ENCODE measurements at regions not wholly inside any gene's neighbourhood (a gene's known extent, or its start where the extent isn't known, plus 50 kb on each side); places are given as distances from the start of the nearest gene placed in this dataset.
A peak's percentile ranks its signal among the peaks of the same experiment; 100 is the strongest.

- no peaks in the 10 kb centered on the region for H3K27me3 ChIP-seq
- H3K36me3 ChIP-seq: no peaks in the 10 kb centered on the region
- H3K9me3 ChIP-seq: no peaks in the 10 kb centered on the region
- DNase-seq (ENCODE audit: extremely low spot score): peak; percentile 19
- WGBS: 32% methylated on average over 3 of the region's 3 CpGs
- intact Hi-C loops (cut with DNase I): no loop called here
- H3K27ac ChIP-seq (replicated peaks in 1 of 4): no peak overlapping the region
- H3K4me1 ChIP-seq: no peaks in the 10 kb centered on the region
- TF ChIP-seq EP300 (IDR thresholded peaks at IDR 0.05) (no peak), CTCF (IDR thresholded peaks at IDR 0.05) (no peak), POLR2A (IDR thresholded peaks at IDR 0.05; ENCODE audit: low read depth) (no peak), POLR2AphosphoS5 (IDR thresholded peaks at IDR 0.05) (no peak)
- no peak overlapping the region for H3K4me3 ChIP-seq
Observed at GRCh38 chr5:31113101-31113500, 80.4 kb upstream of the CDH6 start.

- intact Hi-C loops (cut with DNase I): no loop called here
- TF ChIP-seq POLR2AphosphoS5 (IDR thresholded peaks at IDR 0.05): no peak
- TF ChIP-seq POLR2A (IDR thresholded peaks at IDR 0.05; ENCODE audit: low read depth): no peak
- no peak for TF ChIP-seq EP300 (IDR thresholded peaks at IDR 0.05)
- TF ChIP-seq CTCF (IDR thresholded peaks at IDR 0.05): no peak
- no peaks in the 10 kb centered on the region for H3K27me3 ChIP-seq
- no peaks in the 10 kb centered on the region for H3K36me3 ChIP-seq
- DNase-seq (ENCODE audit: extremely low spot score): no peak
- 4% methylated on average over 2 of the region's 2 CpGs for WGBS
- no peak overlapping the region for H3K27ac ChIP-seq (replicated peaks in 1 of 4)
- no peak overlapping the region for H3K4me3 ChIP-seq
- peaks cover 0 to 7% (median 0%) of the 10 kb centered on the region in 4 donors for H3K4me1 ChIP-seq
- no peaks in the 10 kb centered on the region for H3K9me3 ChIP-seq
Observed at GRCh38 chr5:31107091-31107518, 86.4 kb upstream of the CDH6 start.

- no peak for TF ChIP-seq EP300 (IDR thresholded peaks at IDR 0.05)
- no peak for TF ChIP-seq POLR2AphosphoS5 (IDR thresholded peaks at IDR 0.05)
- no peak for TF ChIP-seq POLR2A (IDR thresholded peaks at IDR 0.05; ENCODE audit: low read depth)
- TF ChIP-seq CTCF (IDR thresholded peaks at IDR 0.05): no peak
- intact Hi-C loops (cut with DNase I): no loop called here
- 28% methylated on average over 4 of the region's 4 CpGs for WGBS
- DNase-seq (ENCODE audit: extremely low spot score): no peak
- H3K27me3 ChIP-seq: no peaks in the 10 kb centered on the region
- H3K4me1 ChIP-seq: peaks cover 0 to 7% (median 0%) of the 10 kb centered on the region in 4 donors
- no peak overlapping the region for H3K27ac ChIP-seq (replicated peaks in 1 of 4)
- H3K9me3 ChIP-seq: no peaks in the 10 kb centered on the region
- H3K4me3 ChIP-seq: no peak overlapping the region
- H3K36me3 ChIP-seq: no peaks in the 10 kb centered on the region
Observed at GRCh38 chr5:31106691-31107090, 86.8 kb upstream of the CDH6 start.

- Histone ChIP-seq H3K9me3 (no peaks in the 10 kb centered on the region), H3K4me3 (no peak overlapping the region), H3K27ac (replicated peaks in 1 of 4) (no peak overlapping the region), H3K36me3 (no peaks in the 10 kb centered on the region), H3K4me1 (peaks cover 0 to 7% (median 0%) of the 10 kb centered on the region in 4 donors), H3K27me3 (no peaks in the 10 kb centered on the region)
- no peak for TF ChIP-seq POLR2AphosphoS5 (IDR thresholded peaks at IDR 0.05)
- no peak for TF ChIP-seq POLR2A (IDR thresholded peaks at IDR 0.05; ENCODE audit: low read depth)
- TF ChIP-seq EP300 (IDR thresholded peaks at IDR 0.05): no peak
- TF ChIP-seq CTCF (IDR thresholded peaks at IDR 0.05): no peak
- intact Hi-C loops (cut with DNase I): no loop called here
- 55% methylated on average over 2 of the region's 2 CpGs for WGBS
- no peak for DNase-seq (ENCODE audit: extremely low spot score)
Observed at GRCh38 chr5:31106278-31106677, 87.2 kb upstream of the CDH6 start.

- no peak for DNase-seq (ENCODE audit: extremely low spot score)
- Histone ChIP-seq H3K4me3 (no peak overlapping the region), H3K4me1 (peaks cover 0 to 7% (median 0%) of the 10 kb centered on the region in 4 donors), H3K27ac (replicated peaks in 1 of 4) (no peak overlapping the region), H3K27me3 (no peaks in the 10 kb centered on the region), H3K36me3 (no peaks in the 10 kb centered on the region), H3K9me3 (no peaks in the 10 kb centered on the region)
- intact Hi-C loops (cut with DNase I): no loop called here
- TF ChIP-seq CTCF (IDR thresholded peaks at IDR 0.05): no peak
- TF ChIP-seq POLR2AphosphoS5 (IDR thresholded peaks at IDR 0.05): no peak
- TF ChIP-seq EP300 (IDR thresholded peaks at IDR 0.05): no peak
- no peak for TF ChIP-seq POLR2A (IDR thresholded peaks at IDR 0.05; ENCODE audit: low read depth)
- WGBS: 88% methylated on average over 4 of the region's 4 CpGs
Observed at GRCh38 chr5:31104775-31105174, 88.7 kb upstream of the CDH6 start.
